ENCODE measurements at regions not wholly inside any gene's neighbourhood (a gene's known extent, or its start where the extent isn't known, plus 50 kb on each side); places are given as distances from the start of the nearest gene placed in this dataset.

DNA sequence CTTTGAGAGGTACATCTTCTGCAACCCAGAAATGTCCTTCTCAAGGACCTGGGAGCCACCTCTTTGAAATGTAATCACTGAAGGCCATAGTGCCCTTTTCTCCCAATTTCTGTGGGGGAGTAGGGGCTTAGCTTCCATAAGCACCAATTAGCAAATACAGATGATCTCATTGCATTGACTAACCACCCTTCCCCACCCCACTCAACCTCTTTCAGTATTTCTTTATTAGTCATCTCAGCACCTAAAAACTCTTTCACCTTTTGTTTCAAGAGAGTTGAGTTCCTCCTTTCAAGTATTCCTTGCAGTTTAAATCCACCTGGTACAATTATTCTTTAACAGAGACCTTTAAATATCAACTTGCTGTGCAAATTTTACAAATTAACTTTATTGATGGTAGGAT, 1011.8 kb upstream of the CDH2 start:
- DNase-seq (ENCODE audit: insufficient read length, low spot score) (no peak), FAIRE-seq (no peak)
- TF ChIP-seq, protein P1, sequence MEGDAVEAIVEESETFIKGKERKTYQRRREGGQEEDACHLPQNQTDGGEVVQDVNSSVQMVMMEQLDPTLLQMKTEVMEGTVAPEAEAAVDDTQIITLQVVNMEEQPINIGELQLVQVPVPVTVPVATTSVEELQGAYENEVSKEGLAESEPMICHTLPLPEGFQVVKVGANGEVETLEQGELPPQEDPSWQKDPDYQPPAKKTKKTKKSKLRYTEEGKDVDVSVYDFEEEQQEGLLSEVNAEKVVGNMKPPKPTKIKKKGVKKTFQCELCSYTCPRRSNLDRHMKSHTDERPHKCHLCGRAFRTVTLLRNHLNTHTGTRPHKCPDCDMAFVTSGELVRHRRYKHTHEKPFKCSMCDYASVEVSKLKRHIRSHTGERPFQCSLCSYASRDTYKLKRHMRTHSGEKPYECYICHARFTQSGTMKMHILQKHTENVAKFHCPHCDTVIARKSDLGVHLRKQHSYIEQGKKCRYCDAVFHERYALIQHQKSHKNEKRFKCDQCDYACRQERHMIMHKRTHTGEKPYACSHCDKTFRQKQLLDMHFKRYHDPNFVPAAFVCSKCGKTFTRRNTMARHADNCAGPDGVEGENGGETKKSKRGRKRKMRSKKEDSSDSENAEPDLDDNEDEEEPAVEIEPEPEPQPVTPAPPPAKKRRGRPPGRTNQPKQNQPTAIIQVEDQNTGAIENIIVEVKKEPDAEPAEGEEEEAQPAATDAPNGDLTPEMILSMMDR (IDR thresholded peaks at IDR 0.05; ENCODE audit: insufficient read depth, missing control alignments), result no peak

GRCh38 chr18:29185801-29186200, 1008.9 kb upstream of the CDH2 start:
- no peak for DNase-seq (ENCODE audit: insufficient read length, low spot score)
- TF ChIP-seq, protein P1 (IDR thresholded peaks at IDR 0.05; ENCODE audit: insufficient read depth, missing control alignments), result no peak
- FAIRE-seq, result no peak

GRCh38 chr18:29184654-29185053, 1007.7 kb upstream of the CDH2 start:
- no peak for DNase-seq (ENCODE audit: insufficient read length, low spot score)

GRCh38 chr18:29181151-29181901, 1004.4 kb upstream of the CDH2 start:
- DNase-seq (ENCODE audit: insufficient read length, low spot score) (no peak), FAIRE-seq (no peak)
- TF ChIP-seq, protein P1 (IDR thresholded peaks at IDR 0.05; ENCODE audit: insufficient read depth, missing control alignments), result no peak

More at GRCh38 chr18:29184654-29185053, 1007.7 kb upstream of the CDH2 start:
- TF ChIP-seq, protein P1 (IDR thresholded peaks at IDR 0.05; ENCODE audit: insufficient read depth, missing control alignments), result no peak
- no peak for FAIRE-seq

- DNase-seq (ENCODE audit: insufficient read length, low spot score) (no peak), FAIRE-seq (no peak)
- TF ChIP-seq, protein P1 (IDR thresholded peaks at IDR 0.05; ENCODE audit: insufficient read depth, missing control alignments), result no peak
Observed at GRCh38 chr18:29176681-29177080, 999.8 kb upstream of the CDH2 start.

GRCh38 chr18:29174891-29175290, 998.0 kb upstream of the CDH2 start:
- TF ChIP-seq, protein P1 (IDR thresholded peaks at IDR 0.05; ENCODE audit: insufficient read depth, missing control alignments), result no peak
- FAIRE-seq, result no peak
- DNase-seq (ENCODE audit: insufficient read length, low spot score), result no peak

DNA sequence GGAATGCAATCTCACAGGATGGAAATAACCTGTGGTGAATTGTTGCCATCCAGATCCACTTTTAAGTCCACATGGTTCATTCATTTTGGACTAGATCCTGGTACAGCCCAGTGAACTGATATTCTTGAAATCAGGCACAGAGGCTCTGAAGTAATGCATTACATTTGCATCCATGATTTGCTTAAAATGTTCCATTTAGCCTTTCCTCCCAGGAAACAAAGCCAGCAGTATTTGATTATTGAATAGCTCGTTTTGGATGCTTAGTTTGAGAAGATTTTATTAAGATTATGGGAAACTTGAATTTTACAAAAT, 995.8 kb upstream of the CDH2 start:
- TF ChIP-seq, protein P1 (IDR thresholded peaks at IDR 0.05; ENCODE audit: insufficient read depth, missing control alignments), result no peak
- DNase-seq (ENCODE audit: insufficient read length, low spot score) (no peak), FAIRE-seq (no peak)

Data from D721Med (cell line).